Epithelial cell of proximal tubule (primary cell): ENCODE measurements at regions not wholly inside any gene's neighbourhood (a gene's known extent, or its start where the extent isn't known, plus 50 kb on each side); places are given as distances from the start of the nearest gene placed in this dataset.

Experiments used
- DNase-seq: peaks from one replicate; pipeline ENCODE4 v3.0.0-alpha.2; 2011; ENCODE audit warnings: low read depth
- H3K4me3 ChIP-seq: 2 replicates; pipeline ENCODE4 v1.5.1; 2011; ENCODE audit warnings: low read depth, mild to moderate bottlenecking, low read length
- TF ChIP-seq, protein P1 (sequence below): conservative IDR thresholded peaks from 2 replicates; pipeline ENCODE4 v1.5.1; 2012; ENCODE audit warnings: low read depth, mild to moderate bottlenecking, low read length

DNA sequence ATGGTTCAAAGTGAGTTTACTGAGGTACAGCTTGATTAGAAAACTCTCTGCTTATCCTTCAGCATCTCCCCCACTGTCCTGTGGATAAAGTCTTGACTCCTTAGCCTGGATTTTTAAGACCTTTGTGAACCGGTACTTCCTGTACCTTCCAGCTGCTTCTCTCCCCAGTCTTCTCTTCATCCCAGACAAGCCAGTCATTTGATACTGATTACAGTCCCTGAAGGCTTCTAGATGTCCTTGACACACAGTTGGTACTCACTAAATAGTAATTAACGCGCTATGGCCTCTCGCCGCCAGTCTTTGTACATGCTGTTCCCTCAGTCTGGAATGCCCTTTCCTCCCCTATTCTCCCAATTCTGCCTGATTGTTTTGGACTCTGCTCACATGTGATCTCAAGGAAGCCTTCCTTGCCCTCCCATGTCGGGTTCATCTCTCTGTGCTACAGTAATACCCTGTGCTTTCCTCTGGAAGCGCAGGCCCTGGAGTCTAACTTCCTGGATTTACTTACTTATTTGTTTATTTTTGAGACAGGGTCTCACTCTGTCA is 50.6 kb upstream of the PTGR2 start:
- no peak overlapping the region for H3K4me3 ChIP-seq
- TF ChIP-seq, protein P1, sequence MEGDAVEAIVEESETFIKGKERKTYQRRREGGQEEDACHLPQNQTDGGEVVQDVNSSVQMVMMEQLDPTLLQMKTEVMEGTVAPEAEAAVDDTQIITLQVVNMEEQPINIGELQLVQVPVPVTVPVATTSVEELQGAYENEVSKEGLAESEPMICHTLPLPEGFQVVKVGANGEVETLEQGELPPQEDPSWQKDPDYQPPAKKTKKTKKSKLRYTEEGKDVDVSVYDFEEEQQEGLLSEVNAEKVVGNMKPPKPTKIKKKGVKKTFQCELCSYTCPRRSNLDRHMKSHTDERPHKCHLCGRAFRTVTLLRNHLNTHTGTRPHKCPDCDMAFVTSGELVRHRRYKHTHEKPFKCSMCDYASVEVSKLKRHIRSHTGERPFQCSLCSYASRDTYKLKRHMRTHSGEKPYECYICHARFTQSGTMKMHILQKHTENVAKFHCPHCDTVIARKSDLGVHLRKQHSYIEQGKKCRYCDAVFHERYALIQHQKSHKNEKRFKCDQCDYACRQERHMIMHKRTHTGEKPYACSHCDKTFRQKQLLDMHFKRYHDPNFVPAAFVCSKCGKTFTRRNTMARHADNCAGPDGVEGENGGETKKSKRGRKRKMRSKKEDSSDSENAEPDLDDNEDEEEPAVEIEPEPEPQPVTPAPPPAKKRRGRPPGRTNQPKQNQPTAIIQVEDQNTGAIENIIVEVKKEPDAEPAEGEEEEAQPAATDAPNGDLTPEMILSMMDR, result no peak
- no peak for DNase-seq

DNA sequence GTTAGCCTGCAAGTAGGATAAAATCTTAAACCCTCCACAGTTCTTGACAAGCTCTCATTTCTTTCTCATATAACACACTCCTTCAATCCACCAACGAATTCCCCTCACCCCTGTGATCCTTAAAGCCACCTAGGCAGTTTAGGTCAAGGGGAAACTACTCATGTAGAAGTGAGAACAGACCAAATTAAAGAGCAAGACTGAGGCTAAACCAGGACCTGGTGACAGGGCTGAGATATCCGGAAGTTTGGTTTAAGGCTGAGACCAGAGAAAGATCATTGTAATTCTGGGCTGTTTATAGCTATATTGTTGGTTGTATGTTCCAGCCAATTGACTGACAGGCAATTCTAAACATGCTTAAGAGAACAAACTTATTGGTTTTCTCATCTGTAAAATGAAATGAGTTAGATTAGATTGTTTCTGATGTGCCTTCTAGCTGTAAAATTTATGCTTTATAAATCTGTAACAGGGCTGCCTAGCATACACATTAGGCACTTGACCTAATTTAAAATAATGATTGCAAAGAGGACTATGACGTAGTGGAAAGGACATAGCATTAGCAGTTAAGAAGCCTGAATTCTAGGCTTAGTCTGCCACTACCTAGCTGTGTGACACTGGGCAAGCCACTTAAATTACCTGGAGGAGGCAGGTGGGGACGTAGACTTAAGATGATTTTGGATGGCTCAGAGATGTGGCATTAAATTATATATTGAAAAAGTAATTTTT is 53.9 kb upstream of the PTGR2 start:
- no peak for DNase-seq
- H3K4me3 ChIP-seq, result no peak overlapping the region
- TF ChIP-seq, protein P1, result no peak

DNA sequence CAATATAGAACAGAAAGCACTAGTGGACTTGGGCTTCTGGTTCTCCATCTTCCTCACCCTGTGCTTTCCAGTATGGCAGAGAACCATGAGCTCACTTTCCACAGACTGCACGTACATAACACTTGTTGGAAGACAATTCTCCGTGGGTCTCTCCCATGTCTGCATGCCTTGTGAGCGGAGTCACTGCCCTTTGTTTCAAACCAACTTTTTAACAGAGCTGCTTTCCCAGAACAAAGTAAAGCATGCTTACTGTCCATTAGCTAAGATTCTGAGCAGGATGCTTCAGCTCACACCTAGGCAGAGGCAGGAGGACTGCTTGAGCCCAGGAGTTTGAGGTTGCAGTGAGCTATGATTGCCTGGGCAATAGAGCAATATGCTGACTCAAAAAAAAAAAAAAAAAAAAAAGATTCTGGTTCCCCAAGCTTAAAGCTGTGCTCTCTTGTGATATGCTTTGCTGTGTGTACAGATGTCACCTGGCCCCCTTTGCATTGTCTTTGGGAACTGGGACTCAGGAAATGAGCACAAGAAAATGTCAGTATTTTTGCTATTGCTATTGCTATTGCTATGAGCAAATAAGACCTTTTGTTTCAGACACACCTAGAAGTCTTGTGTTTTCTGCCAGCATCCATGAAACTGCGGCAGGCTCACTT is 54.6 kb upstream of the PTGR2 start:
- DNase-seq, result no peak
- TF ChIP-seq, protein P1, result no peak
- no peak overlapping the region for H3K4me3 ChIP-seq

DNA sequence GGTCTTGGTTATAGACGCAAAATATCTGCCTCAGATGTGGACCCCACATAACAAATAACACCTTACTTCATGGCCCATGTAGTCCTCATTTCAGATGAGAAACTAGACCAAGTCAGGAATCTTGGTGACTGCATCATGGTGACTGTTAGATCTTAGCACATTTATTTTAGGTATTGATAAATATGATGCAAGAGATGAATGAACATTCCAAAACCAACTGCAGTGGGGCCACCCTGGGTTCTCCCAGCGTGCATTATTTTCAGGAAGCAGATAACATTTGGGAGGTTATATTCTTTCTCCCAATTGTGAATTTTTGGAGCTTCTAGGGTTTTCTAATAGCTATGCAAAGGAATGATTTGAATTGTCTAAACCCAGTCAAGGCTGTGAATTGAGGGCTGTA is 55.2 kb upstream of the PTGR2 start:
- no peak overlapping the region for H3K4me3 ChIP-seq
- TF ChIP-seq, protein P1, result no peak
- no peak for DNase-seq

DNA sequence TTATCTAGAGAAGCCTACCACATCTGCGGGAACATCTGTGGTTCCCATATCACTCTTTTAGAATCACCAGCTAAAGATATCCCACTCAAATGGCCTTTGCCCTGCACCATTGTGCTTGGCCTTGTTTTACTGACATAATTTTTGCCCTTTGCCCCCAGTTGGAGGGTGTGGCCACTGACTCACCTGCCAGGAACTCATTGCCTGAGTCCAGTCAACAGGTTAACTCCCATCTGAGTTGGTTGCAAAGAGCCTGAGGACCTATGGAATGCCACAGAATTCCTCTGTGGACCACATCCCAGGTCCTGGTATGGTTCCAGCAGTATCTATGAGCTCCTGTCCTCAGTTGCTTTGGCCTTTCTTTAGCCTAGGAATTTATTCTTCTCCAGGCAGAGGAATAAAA is 55.7 kb upstream of the PTGR2 start:
- DNase-seq, result peak; percentile 66
- TF ChIP-seq, protein P1, result no peak
- H3K4me3 ChIP-seq, result no peak overlapping the region

DNA sequence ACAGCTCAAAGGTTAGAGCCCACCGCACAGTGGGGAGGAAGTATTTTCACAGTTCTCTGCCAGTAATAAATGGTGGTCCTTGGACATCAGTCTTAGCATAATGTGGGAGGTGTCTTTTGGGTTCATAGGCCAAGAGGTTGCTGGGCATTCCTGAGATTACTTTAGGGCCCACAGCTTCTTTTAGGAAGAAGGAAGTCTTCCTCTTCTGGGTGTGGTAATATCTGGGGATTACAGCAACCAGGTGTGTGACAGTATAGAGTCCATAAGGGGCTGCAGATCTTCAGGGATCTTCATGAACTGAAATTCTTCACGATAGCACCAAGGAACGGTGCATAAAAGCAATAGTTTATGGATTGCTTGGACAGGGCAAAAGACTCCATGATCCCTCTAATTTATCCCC is 56.2 kb upstream of the PTGR2 start:
- DNase-seq, result no peak
- no peak overlapping the region for H3K4me3 ChIP-seq
- TF ChIP-seq, protein P1, result no peak
